GM21825 (cell line): ENCODE measurements at regions not wholly inside any gene's neighbourhood (a gene's known extent, or its start where the extent isn't known, plus 50 kb on each side); places are given as distances from the start of the nearest gene placed in this dataset.

ENCODE experiments used
- ATAC-seq: cut with Tn5 transposase; IDR thresholded peaks from one replicate; pipeline ENCODE4 v1.9.1; 2021; ENCODE audit warnings: mild to moderate bottlenecking, moderate library complexity; ENCODE audit not compliant: unreplicated experiment

DNA sequence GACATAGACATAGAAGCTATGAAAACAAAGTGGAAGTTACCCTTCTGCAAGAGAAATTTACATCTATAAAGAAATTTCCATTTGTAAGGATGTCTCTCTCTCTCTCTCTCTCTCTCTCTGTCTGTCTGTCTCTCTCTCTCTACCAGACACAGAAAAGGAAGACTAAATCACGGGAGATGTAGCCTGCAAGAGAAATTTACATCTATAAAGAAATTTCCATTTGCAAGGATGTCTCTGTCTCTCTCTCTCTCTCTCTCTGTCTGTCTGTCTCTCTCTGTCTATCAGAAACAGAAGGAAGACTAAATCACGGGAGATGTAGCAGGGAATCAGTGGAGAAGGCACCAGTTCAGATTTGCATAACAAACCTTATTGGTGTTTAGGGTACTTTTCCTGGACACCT lies 65.6 kb upstream of the CTSO start:
- ATAC-seq, result no peak

DNA sequence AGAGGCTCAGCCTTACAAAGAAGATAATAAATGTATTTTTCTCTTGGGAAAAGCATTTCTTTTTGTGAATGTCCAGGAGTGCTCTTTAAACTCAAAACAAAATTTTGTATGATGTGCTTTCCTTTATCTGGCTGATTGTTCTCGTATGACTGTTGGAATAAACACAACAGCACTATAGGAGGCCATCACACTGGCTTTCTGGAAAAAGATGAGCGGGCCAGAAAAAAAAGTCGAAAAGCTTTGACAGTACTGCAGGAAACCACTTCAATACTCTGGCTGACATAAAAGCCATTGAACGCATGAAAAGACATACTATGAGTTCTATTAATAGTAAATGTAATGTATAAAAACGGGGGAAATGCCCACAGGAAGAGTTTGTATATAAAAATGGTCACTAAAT lies 64.7 kb upstream of the CTSO start:
- ATAC-seq, result no peak

DNA sequence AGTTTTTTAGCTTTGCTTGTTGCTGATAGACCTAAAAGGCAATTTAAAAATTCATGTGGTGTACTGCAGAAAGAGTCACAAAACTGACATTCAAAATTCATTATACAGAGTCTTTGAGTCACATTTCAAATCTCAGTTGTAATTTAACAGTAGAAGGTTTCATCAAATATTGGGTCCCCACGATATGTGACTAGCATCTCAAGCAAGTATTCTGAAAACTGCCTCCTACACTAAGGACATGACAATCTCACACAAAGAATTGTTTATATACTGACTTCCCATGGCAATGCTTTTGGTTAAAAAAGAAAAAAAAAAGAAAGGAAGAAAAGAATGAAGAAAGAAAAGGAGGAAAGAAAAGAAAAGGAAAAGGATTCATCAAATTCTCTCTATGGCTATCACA lies 62.1 kb upstream of the CTSO start:
- no peak for ATAC-seq

GRCh38 chr4:156006192-156006591 lies 52.5 kb upstream of the CTSO start:
- no peak for ATAC-seq
